ENCODE measurements at regions not wholly inside any gene's neighbourhood (a gene's known extent, or its start where the extent isn't known, plus 50 kb on each side); places are given as distances from the start of the nearest gene placed in this dataset.
A peak's percentile ranks its signal among the peaks of the same experiment; 100 is the strongest.

GRCh38 chr1:9179463-9180110 lies 50.7 kb upstream of the GPR157 start:
- DNase-seq = no peak

GRCh38 chr1:9180111-9180819 lies 51.4 kb upstream of the GPR157 start:
- no peak for DNase-seq

GRCh38 chr1:9181176-9181906 lies 52.4 kb upstream of the GPR157 start:
- DNase-seq = peak; percentile 60

- DNase-seq = peak; percentile 56
Measured at GRCh38 chr1:9181990-9182783, 52.4 kb upstream of the H6PD start.

- no peak for DNase-seq
Measured at GRCh38 chr1:9182784-9183257, 51.8 kb upstream of the H6PD start.

GRCh38 chr1:9183441-9183840 lies 51.1 kb upstream of the H6PD start:
- no peak for DNase-seq

DNA sequence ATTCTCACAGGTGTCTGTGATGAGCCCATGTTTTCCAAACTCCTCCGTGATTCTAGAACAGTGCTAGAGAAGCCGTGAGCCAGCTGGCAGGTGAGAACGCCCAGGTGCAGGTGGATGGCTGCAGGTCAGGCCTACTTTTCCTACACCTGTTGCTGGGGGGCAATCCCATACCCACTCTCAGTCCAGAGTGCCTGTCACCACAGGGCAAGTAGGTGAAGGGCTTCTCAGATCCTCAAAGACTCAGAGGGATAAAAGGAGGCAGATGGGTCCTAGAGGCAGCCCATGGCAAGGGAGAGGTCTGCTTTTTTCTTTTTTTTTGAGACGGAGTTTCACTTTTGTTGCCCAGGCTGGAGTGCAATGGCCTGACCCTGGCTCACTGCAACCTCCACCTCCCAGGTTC lies 50.7 kb upstream of the H6PD start:
- no peak for DNase-seq

DNA sequence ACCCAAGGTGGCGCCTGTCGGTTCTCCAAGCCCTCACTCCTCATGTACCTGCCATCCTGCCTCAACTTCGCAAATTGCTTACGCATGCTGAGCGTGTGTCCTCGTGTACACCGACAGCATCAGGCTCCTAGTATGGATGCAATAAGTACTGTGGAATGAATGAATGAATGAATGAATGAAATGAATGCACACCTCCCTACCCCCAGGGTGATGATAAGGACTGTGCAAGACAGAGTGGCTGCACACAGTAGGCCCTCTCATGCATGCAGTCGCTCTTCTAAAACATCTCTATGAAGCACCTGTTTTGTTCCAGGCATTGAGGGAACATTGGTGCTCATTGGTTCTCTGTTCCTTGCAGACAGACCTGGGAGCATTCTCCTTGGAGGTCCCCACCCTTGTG lies 49.8 kb upstream of the H6PD start:
- no peak for DNase-seq

Data from right kidney (tissue), 1 donor.